HepG2 (cell line): ENCODE measurements at regions not wholly inside any gene's neighbourhood (a gene's known extent, or its start where the extent isn't known, plus 50 kb on each side); places are given as distances from the start of the nearest gene placed in this dataset.

ENCODE experiments used
- ARNT2 ChIP-seq: sonication (generic); formaldehyde crosslinking; IDR thresholded peaks from 2 replicates; pipeline ENCODE4 v1.8.0; 2022; ENCODE audit warnings: mild to moderate bottlenecking, low read depth, missing genetic modification reagents, moderate library complexity
- GABPA ChIP-seq, 2 experiments: IDR thresholded peaks; 2 replicates each; pipeline ENCODE4 v1.6.1; 2011 to 2016; ENCODE audit warnings: low read depth in 2 of 2, low read length in 1 of 2, missing biosample characterization in 1 of 2, missing genetic modification characterization in 1 of 2
- IRF2 ChIP-seq: IDR thresholded peaks from 2 replicates; pipeline ENCODE4 v1.6.1; 2018; ENCODE audit warnings: missing genetic modification reagents, missing compliant biosample characterization
- KDM1A ChIP-seq: IDR thresholded peaks from 2 replicates; pipeline ENCODE4 v1.6.1; 2016; ENCODE audit warnings: missing compliant biosample characterization
- PHF21A ChIP-seq: sonication (generic); formaldehyde crosslinking; IDR thresholded peaks from 2 replicates; pipeline ENCODE4 v1.5.0; 2020; ENCODE audit warnings: mild to moderate bottlenecking, missing genetic modification reagents
- PITX1 ChIP-seq: sonication (generic); formaldehyde crosslinking; IDR thresholded peaks from 2 replicates; pipeline ENCODE4 v1.5.1; 2020; ENCODE audit warnings: mild to moderate bottlenecking, missing genetic modification reagents
- STAG1 ChIP-seq: sonication (generic); formaldehyde crosslinking; IDR thresholded peaks from 2 replicates; pipeline ENCODE4 v1.4.0; 2020; ENCODE audit warnings: missing genetic modification reagents
- TERF1 ChIP-seq: sonication (generic); formaldehyde crosslinking; IDR thresholded peaks from 2 replicates; pipeline ENCODE4 v1.8.0; 2022; ENCODE audit warnings: mild to moderate bottlenecking, missing genetic modification reagents, moderate library complexity
- ZFP37 ChIP-seq: sonication (generic); formaldehyde crosslinking; IDR thresholded peaks from 2 replicates; pipeline ENCODE4 v1.4.0; 2020; ENCODE audit warnings: missing genetic modification reagents, borderline replicate concordance
- TF ChIP-seq, protein P1 (sequence below): sonication (generic); formaldehyde crosslinking; IDR thresholded peaks from 2 replicates; pipeline ENCODE4 v1.5.0; 2020; ENCODE audit warnings: mild to moderate bottlenecking, missing genetic modification reagents, moderate library complexity
- TF ChIP-seq, protein P2 (sequence below): sonication (generic); formaldehyde crosslinking; IDR thresholded peaks from 2 replicates; pipeline ENCODE4 v1.5.1; 2020; ENCODE audit warnings: mild to moderate bottlenecking, missing genetic modification reagents
- TF ChIP-seq, protein P3 (sequence below): IDR thresholded peaks from 2 replicates; pipeline ENCODE4 v1.6.1; 2016; ENCODE audit warnings: missing compliant biosample characterization, missing genetic modification reagents, borderline replicate concordance
- TF ChIP-seq, protein P4 (sequence below): sonication (generic); formaldehyde crosslinking; IDR thresholded peaks from 2 replicates; pipeline ENCODE4 v1.4.0; 2020; ENCODE audit warnings: missing genetic modification reagents, borderline replicate concordance

DNA sequence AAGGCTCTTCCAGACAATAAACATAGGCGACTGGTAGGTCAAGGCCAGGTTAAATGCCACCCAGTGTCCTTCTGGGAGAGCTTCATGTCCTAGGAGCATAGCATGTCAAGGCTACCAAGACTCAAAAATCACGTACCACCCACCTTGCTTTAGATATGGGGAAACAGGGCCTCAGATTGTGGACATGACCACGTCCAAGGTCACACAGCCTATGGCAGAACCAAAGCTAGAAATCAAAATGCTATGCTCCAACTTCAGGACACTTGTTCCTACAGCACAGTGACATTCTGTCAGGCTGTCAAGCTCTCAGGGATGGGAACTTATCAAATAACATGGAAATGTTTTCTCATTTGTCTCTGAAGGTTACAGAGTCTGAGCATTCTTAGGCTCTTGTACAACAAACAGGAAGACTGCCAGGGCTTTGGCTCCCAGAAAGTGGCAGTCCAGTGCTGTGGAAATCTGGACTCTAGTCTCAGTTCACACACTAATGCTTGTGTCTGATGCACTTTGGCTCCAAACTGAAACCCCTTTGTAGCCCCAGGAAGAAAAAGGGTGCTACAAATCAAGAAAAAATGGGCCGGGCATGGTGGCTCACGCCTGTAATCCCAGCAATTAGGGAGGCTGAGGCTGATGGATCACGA is 170.4 kb upstream of the LPP start (continued):
- TF ChIP-seq GABPA (IDR thresholded peaks at IDR 0.05; ENCODE audit: low read depth, low read length) (no peak), GABPA (CRISPR knock-in tag; IDR thresholded peaks at IDR 0.05; ENCODE audit: low read depth) (peak; percentile 47), IRF2 (CRISPR knock-in tag) (peak; percentile 54; the same call in 1 of the 2 replicates), PITX1 (CRISPR knock-in tag) (peak; percentile 67), STAG1 (peak; percentile 58), ZFP37 (CRISPR knock-in tag) (no peak), KDM1A (CRISPR knock-in tag) (0 out of 2 replicates have a peak, but pooled peaks have one; percentile 32), ARNT2 (no peak), TERF1 (CRISPR knock-in tag) (no peak), PHF21A (CRISPR knock-in tag) (peak; percentile 85)
- TF ChIP-seq, protein P1, sequence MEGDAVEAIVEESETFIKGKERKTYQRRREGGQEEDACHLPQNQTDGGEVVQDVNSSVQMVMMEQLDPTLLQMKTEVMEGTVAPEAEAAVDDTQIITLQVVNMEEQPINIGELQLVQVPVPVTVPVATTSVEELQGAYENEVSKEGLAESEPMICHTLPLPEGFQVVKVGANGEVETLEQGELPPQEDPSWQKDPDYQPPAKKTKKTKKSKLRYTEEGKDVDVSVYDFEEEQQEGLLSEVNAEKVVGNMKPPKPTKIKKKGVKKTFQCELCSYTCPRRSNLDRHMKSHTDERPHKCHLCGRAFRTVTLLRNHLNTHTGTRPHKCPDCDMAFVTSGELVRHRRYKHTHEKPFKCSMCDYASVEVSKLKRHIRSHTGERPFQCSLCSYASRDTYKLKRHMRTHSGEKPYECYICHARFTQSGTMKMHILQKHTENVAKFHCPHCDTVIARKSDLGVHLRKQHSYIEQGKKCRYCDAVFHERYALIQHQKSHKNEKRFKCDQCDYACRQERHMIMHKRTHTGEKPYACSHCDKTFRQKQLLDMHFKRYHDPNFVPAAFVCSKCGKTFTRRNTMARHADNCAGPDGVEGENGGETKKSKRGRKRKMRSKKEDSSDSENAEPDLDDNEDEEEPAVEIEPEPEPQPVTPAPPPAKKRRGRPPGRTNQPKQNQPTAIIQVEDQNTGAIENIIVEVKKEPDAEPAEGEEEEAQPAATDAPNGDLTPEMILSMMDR = peak; percentile 56
- TF ChIP-seq, protein P2, sequence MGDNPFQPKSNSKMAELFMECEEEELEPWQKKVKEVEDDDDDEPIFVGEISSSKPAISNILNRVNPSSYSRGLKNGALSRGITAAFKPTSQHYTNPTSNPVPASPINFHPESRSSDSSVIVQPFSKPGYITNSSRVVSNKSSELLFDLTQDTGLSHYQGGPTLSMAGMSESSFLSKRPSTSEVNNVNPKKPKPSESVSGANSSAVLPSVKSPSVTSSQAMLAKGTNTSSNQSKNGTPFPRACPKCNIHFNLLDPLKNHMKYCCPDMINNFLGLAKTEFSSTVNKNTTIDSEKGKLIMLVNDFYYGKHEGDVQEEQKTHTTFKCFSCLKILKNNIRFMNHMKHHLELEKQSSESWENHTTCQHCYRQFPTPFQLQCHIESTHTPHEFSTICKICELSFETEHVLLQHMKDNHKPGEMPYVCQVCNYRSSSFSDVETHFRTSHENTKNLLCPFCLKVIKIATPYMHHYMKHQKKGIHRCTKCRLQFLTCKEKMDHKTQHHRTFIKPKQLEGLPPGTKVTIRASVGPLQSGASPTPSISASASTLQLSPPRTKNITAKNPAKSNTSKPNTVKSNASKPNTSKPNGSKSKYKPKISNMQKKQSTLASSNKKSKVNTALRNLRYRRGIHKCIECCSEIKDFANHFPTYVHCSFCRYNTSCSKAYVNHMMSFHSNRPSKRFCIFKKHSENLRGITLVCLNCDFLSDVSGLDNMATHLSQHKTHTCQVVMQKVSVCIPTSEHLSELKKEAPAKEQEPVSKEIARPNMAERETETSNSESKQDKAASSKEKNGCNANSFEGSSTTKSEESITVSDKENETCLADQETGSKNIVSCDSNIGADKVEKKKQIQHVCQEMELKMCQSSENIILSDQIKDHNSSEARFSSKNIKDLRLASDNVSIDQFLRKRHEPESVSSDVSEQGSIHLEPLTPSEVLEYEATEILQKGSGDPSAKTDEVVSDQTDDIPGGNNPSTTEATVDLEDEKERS (CRISPR knock-in tag) = peak; percentile 91; the same call in 1 of the 2 replicates
- TF ChIP-seq, protein P3, sequence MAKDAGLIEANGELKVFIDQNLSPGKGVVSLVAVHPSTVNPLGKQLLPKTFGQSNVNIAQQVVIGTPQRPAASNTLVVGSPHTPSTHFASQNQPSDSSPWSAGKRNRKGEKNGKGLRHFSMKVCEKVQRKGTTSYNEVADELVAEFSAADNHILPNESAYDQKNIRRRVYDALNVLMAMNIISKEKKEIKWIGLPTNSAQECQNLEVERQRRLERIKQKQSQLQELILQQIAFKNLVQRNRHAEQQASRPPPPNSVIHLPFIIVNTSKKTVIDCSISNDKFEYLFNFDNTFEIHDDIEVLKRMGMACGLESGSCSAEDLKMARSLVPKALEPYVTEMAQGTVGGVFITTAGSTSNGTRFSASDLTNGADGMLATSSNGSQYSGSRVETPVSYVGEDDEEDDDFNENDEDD (CRISPR knock-in tag) = no peak; the same call in 1 of the 2 replicates
- TF ChIP-seq, protein P4, sequence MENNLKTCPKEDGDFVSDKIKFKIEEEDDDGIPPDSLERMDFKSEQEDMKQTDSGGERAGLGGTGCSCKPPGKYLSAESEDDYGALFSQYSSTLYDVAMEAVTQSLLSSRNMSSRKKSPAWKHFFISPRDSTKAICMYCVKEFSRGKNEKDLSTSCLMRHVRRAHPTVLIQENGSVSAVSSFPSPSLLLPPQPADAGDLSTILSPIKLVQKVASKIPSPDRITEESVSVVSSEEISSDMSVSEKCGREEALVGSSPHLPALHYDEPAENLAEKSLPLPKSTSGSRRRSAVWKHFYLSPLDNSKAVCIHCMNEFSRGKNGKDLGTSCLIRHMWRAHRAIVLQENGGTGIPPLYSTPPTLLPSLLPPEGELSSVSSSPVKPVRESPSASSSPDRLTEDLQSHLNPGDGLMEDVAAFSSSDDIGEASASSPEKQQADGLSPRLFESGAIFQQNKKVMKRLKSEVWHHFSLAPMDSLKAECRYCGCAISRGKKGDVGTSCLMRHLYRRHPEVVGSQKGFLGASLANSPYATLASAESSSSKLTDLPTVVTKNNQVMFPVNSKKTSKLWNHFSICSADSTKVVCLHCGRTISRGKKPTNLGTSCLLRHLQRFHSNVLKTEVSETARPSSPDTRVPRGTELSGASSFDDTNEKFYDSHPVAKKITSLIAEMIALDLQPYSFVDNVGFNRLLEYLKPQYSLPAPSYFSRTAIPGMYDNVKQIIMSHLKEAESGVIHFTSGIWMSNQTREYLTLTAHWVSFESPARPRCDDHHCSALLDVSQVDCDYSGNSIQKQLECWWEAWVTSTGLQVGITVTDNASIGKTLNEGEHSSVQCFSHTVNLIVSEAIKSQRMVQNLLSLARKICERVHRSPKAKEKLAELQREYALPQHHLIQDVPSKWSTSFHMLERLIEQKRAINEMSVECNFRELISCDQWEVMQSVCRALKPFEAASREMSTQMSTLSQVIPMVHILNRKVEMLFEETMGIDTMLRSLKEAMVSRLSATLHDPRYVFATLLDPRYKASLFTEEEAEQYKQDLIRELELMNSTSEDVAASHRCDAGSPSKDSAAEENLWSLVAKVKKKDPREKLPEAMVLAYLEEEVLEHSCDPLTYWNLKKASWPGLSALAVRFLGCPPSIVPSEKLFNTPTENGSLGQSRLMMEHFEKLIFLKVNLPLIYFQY = peak; percentile 64; the same call in 1 of the 2 replicates
